ENCODE measurements at regions not wholly inside any gene's neighbourhood (a gene's known extent, or its start where the extent isn't known, plus 50 kb on each side); places are given as distances from the start of the nearest gene placed in this dataset.

GRCh38 chr3:154753101-154753500 is 323.1 kb upstream of the GPR149 start:
- H3K4me3 ChIP-seq (ENCODE audit: low read length), result no peak overlapping the region
- Mint-ChIP-seq H3K36me3 (no peaks in the 10 kb centered on the region), H3K4me3 (no peak overlapping the region), H3K4me1 (no peaks in the 10 kb centered on the region), H3K9me3 (peaks cover 0 to 7% (median 0%) of the 10 kb centered on the region in 11 donors), H3K27me3 (no peaks in the 10 kb centered on the region), H3K27ac (no peak overlapping the region)
- ChIA-PET POLR2A (interaction anchor here (0.7 kb wide), 1 partner anchor 1269 kb away, joined by 4 read pairs; no protein-coding TSS in a partner anchor), CTCF (no interaction called here)
- no peaks in the 10 kb centered on the region for H3K36me3 ChIP-seq (ENCODE audit: control insufficient read depth in 2 of 3, insufficient read depth in 3 of 3, low read length in 3 of 3)
- H3K4me1 ChIP-seq (ENCODE audit: control insufficient read depth in 2 of 2, insufficient read depth in 2 of 2, low read length in 2 of 2), result no peaks in the 10 kb centered on the region
- DNase-seq, result no peak
- H3K27me3 ChIP-seq (ENCODE audit: control insufficient read depth in 2 of 2, insufficient read depth in 2 of 2, low read length in 2 of 2), result no peaks in the 10 kb centered on the region
- intact Hi-C loops (cut with micrococcal nuclease), result no loop called here
- H3K27ac ChIP-seq (ENCODE audit: low read depth, low read length), result no peak overlapping the region
- H3K9me3 ChIP-seq (ENCODE audit: control insufficient read depth in 2 of 3, low read length in 3 of 3), result no peaks in the 10 kb centered on the region
- no peak for ATAC-seq

- H3K27me3 ChIP-seq (ENCODE audit: control insufficient read depth in 2 of 2, insufficient read depth in 2 of 2, low read length in 2 of 2), result no peaks in the 10 kb centered on the region
- no peak overlapping the region for H3K27ac ChIP-seq (ENCODE audit: low read depth, low read length)
- ATAC-seq, result no peak
- no peaks in the 10 kb centered on the region for H3K36me3 ChIP-seq (ENCODE audit: control insufficient read depth in 2 of 3, insufficient read depth in 3 of 3, low read length in 3 of 3)
- intact Hi-C loops (cut with micrococcal nuclease), result no loop called here
- H3K27me3 Mint-ChIP-seq, result no peaks in the 10 kb centered on the region
- no peaks in the 10 kb centered on the region for H3K9me3 ChIP-seq (ENCODE audit: control insufficient read depth in 2 of 3, low read length in 3 of 3)
- CTCF ChIA-PET, result no interaction called here
- DNase-seq, result no peak
- H3K4me3 Mint-ChIP-seq, result no peak overlapping the region
- no peaks in the 10 kb centered on the region for H3K36me3 Mint-ChIP-seq
- no peak overlapping the region for H3K4me3 ChIP-seq (ENCODE audit: low read length)
- peaks cover 0 to 5% (median 0%) of the 10 kb centered on the region in 11 donors for H3K9me3 Mint-ChIP-seq
- POLR2A ChIA-PET, result no interaction called here
- H3K4me1 ChIP-seq (ENCODE audit: control insufficient read depth in 2 of 2, insufficient read depth in 2 of 2, low read length in 2 of 2), result no peaks in the 10 kb centered on the region
- peaks cover 0 to 2% (median 0%) of the 10 kb centered on the region in 7 donors for H3K4me1 Mint-ChIP-seq
- H3K27ac Mint-ChIP-seq, result no peak overlapping the region
Measured at GRCh38 chr3:154749514-154749913, 319.5 kb upstream of the GPR149 start.

GRCh38 chr3:154745929-154746328 is 315.9 kb upstream of the GPR149 start:
- ATAC-seq (no peak), DNase-seq (no peak)
- Mint-ChIP-seq H3K27me3 (no peaks in the 10 kb centered on the region), H3K4me3 (no peak overlapping the region), H3K9me3 (peaks cover 1 to 14% (median 5%) of the 10 kb centered on the region in 11 donors), H3K4me1 (peaks cover 0 to 2% (median 0%) of the 10 kb centered on the region in 7 donors), H3K27ac (no peak overlapping the region), H3K36me3 (peaks cover 0 to 4% (median 0%) of the 10 kb centered on the region in 5 donors)
- H3K36me3 ChIP-seq (ENCODE audit: control insufficient read depth in 2 of 3, insufficient read depth in 3 of 3, low read length in 3 of 3), result no peaks in the 10 kb centered on the region
- CTCF ChIA-PET, result no interaction called here
- intact Hi-C loops (cut with micrococcal nuclease), result no loop called here
- H3K27ac ChIP-seq (ENCODE audit: low read depth, low read length), result no peak overlapping the region
- no peak overlapping the region for H3K4me3 ChIP-seq (ENCODE audit: low read length)
- no peaks in the 10 kb centered on the region for H3K9me3 ChIP-seq (ENCODE audit: control insufficient read depth in 2 of 3, low read length in 3 of 3)
- no peaks in the 10 kb centered on the region for H3K27me3 ChIP-seq (ENCODE audit: control insufficient read depth in 2 of 2, insufficient read depth in 2 of 2, low read length in 2 of 2)
- POLR2A ChIA-PET, result no interaction called here
- no peaks in the 10 kb centered on the region for H3K4me1 ChIP-seq (ENCODE audit: control insufficient read depth in 2 of 2, insufficient read depth in 2 of 2, low read length in 2 of 2)

- no peaks in the 10 kb centered on the region for H3K9me3 ChIP-seq (ENCODE audit: control insufficient read depth in 2 of 3, low read length in 3 of 3)
- no peaks in the 10 kb centered on the region for H3K27me3 ChIP-seq (ENCODE audit: control insufficient read depth in 2 of 2, insufficient read depth in 2 of 2, low read length in 2 of 2)
- no peak overlapping the region for H3K4me3 Mint-ChIP-seq
- POLR2A ChIA-PET, result no interaction called here
- DNase-seq, result no peak
- H3K36me3 ChIP-seq (ENCODE audit: control insufficient read depth in 2 of 3, insufficient read depth in 3 of 3, low read length in 3 of 3), result no peaks in the 10 kb centered on the region
- H3K4me1 ChIP-seq (ENCODE audit: control insufficient read depth in 2 of 2, insufficient read depth in 2 of 2, low read length in 2 of 2), result no peaks in the 10 kb centered on the region
- H3K9me3 Mint-ChIP-seq, result peaks cover 1 to 20% (median 5%) of the 10 kb centered on the region in 11 donors
- H3K27me3 Mint-ChIP-seq, result no peaks in the 10 kb centered on the region
- no peak overlapping the region for H3K27ac Mint-ChIP-seq
- CTCF ChIA-PET, result no interaction called here
- H3K27ac ChIP-seq (ENCODE audit: low read depth, low read length), result no peak overlapping the region
- peaks cover 0 to 2% (median 0%) of the 10 kb centered on the region in 7 donors for H3K4me1 Mint-ChIP-seq
- H3K4me3 ChIP-seq (ENCODE audit: low read length), result no peak overlapping the region
- peaks cover 0 to 4% (median 0%) of the 10 kb centered on the region in 5 donors for H3K36me3 Mint-ChIP-seq
- intact Hi-C loops (cut with micrococcal nuclease), result no loop called here
- ATAC-seq, result no peak
Measured at GRCh38 chr3:154745122-154745521, 315.1 kb upstream of the GPR149 start.

GRCh38 chr3:154743418-154743817 is 313.4 kb upstream of the GPR149 start:
- ChIA-PET POLR2A (no interaction called here), CTCF (no interaction called here)
- intact Hi-C loops (cut with micrococcal nuclease), result no loop called here
- no peaks in the 10 kb centered on the region for H3K9me3 ChIP-seq (ENCODE audit: control insufficient read depth in 2 of 3, low read length in 3 of 3)
- H3K27me3 ChIP-seq (ENCODE audit: control insufficient read depth in 2 of 2, insufficient read depth in 2 of 2, low read length in 2 of 2), result no peaks in the 10 kb centered on the region
- H3K4me1 ChIP-seq (ENCODE audit: control insufficient read depth in 2 of 2, insufficient read depth in 2 of 2, low read length in 2 of 2), result no peaks in the 10 kb centered on the region
- peaks cover 0 to 2% (median 0%) of the 10 kb centered on the region in 7 donors for H3K4me1 Mint-ChIP-seq
- no peak for DNase-seq
- no peak overlapping the region for H3K4me3 ChIP-seq (ENCODE audit: low read length)
- no peak overlapping the region for H3K27ac ChIP-seq (ENCODE audit: low read depth, low read length)
- H3K27me3 Mint-ChIP-seq, result no peaks in the 10 kb centered on the region
- no peak overlapping the region for H3K4me3 Mint-ChIP-seq
- no peak for ATAC-seq
- no peaks in the 10 kb centered on the region for H3K36me3 ChIP-seq (ENCODE audit: control insufficient read depth in 2 of 3, insufficient read depth in 3 of 3, low read length in 3 of 3)
- H3K27ac Mint-ChIP-seq, result no peak overlapping the region
- H3K9me3 Mint-ChIP-seq, result peaks cover 0 to 20% (median 5%) of the 10 kb centered on the region in 11 donors
- H3K36me3 Mint-ChIP-seq, result peaks cover 0 to 4% (median 0%) of the 10 kb centered on the region in 5 donors

DNA sequence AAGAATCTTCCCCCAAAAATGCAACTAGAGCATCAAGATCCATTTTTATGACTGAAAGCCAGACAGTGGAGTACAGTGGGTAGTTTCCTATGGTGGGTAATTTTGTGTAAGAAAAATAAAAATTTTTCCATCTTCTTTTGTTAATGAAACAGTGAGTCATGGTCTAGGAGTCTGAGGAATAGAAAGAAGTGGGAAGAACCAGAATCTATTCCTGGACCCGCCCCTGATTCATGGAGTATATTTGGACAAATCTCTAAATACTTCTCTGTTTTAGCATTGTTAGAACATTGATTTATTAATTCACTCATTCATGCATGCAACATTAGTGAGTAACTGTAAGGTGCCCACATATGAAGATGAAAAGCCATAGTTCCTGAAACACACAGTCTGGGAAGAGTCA is 304.5 kb upstream of the GPR149 start:
- Histone ChIP-seq H3K36me3 (ENCODE audit: control insufficient read depth in 2 of 3, insufficient read depth in 3 of 3, low read length in 3 of 3) (no peaks in the 10 kb centered on the region), H3K27ac (ENCODE audit: low read depth, low read length) (no peak overlapping the region), H3K4me3 (ENCODE audit: low read length) (no peak overlapping the region), H3K9me3 (ENCODE audit: control insufficient read depth in 2 of 3, low read length in 3 of 3) (no peaks in the 10 kb centered on the region), H3K4me1 (ENCODE audit: control insufficient read depth in 2 of 2, insufficient read depth in 2 of 2, low read length in 2 of 2) (no peaks in the 10 kb centered on the region), H3K27me3 (ENCODE audit: control insufficient read depth in 2 of 2, insufficient read depth in 2 of 2, low read length in 2 of 2) (no peaks in the 10 kb centered on the region)
- Mint-ChIP-seq H3K36me3 (no peaks in the 10 kb centered on the region), H3K27me3 (no peaks in the 10 kb centered on the region), H3K27ac (no peak overlapping the region), H3K9me3 (peaks cover 0 to 5% (median under 1%) of the 10 kb centered on the region in 11 donors), H3K4me1 (peaks cover 0 to 1% (median 0%) of the 10 kb centered on the region in 7 donors), H3K4me3 (no peak overlapping the region)
- intact Hi-C loops (cut with micrococcal nuclease), result no loop called here
- DNase-seq, result no peak
- ChIA-PET CTCF (no interaction called here), POLR2A (no interaction called here)
- no peak for ATAC-seq

- ATAC-seq (no peak), DNase-seq (no peak)
- Histone ChIP-seq H3K27me3 (ENCODE audit: control insufficient read depth in 2 of 2, insufficient read depth in 2 of 2, low read length in 2 of 2) (no peaks in the 10 kb centered on the region), H3K36me3 (ENCODE audit: control insufficient read depth in 2 of 3, insufficient read depth in 3 of 3, low read length in 3 of 3) (no peaks in the 10 kb centered on the region), H3K4me1 (ENCODE audit: control insufficient read depth in 2 of 2, insufficient read depth in 2 of 2, low read length in 2 of 2) (no peaks in the 10 kb centered on the region), H3K9me3 (ENCODE audit: control insufficient read depth in 2 of 3, low read length in 3 of 3) (no peaks in the 10 kb centered on the region), H3K27ac (ENCODE audit: low read depth, low read length) (no peak overlapping the region), H3K4me3 (ENCODE audit: low read length) (no peak overlapping the region)
- peaks cover 0 to 5% (median 1%) of the 10 kb centered on the region in 11 donors for H3K9me3 Mint-ChIP-seq
- peaks cover 0 to 1% (median 0%) of the 10 kb centered on the region in 7 donors for H3K4me1 Mint-ChIP-seq
- H3K4me3 Mint-ChIP-seq, result no peak overlapping the region
- no peaks in the 10 kb centered on the region for H3K27me3 Mint-ChIP-seq
- no peak overlapping the region for H3K27ac Mint-ChIP-seq
- no peaks in the 10 kb centered on the region for H3K36me3 Mint-ChIP-seq
- intact Hi-C loops (cut with micrococcal nuclease), result no loop called here
- POLR2A ChIA-PET, result no interaction called here
- CTCF ChIA-PET, result no interaction called here
Measured at GRCh38 chr3:154730186-154730585, 300.2 kb upstream of the GPR149 start.
